Thoracic aorta (tissue), 2 donors: ENCODE measurements at regions not wholly inside any gene's neighbourhood (a gene's known extent, or its start where the extent isn't known, plus 50 kb on each side); places are given as distances from the start of the nearest gene placed in this dataset.

ENCODE experiments used
- ATAC-seq: fragments of 150-250 bp; one replicate; pipeline ENCODE4 v1.8.0; 2017; ENCODE audit warnings: low read depth; ENCODE audit not compliant: insufficient number of reproducible peaks, low FRiP score
- DNase-seq: peaks from one replicate; pipeline ENCODE4 v3.0.0-alpha.2; 2020; ENCODE audit warnings: low spot score
- H3K27ac ChIP-seq, 2 donors: fragments of 200-600 bp; sonication (generic); 1 replicate in 1 of 2; 2 replicates in 1 of 2; pipeline ENCODE4 v1.5.1; 2016; ENCODE audit warnings: mild to moderate bottlenecking in 2 of 2, moderate library complexity in 2 of 2
- H3K27me3 ChIP-seq: fragments of 200-600 bp; sonication (generic); replicated peaks from 2 replicates; pipeline ENCODE4 v1.6.0; 2016; ENCODE audit warnings: mild to moderate bottlenecking; ENCODE audit not compliant: insufficient read depth
- H3K36me3 ChIP-seq: fragments of 200-600 bp; sonication (generic); one replicate; pipeline ENCODE4 v1.5.1; 2016
- H3K4me1 ChIP-seq, 2 donors: fragments of 200-600 bp; sonication (generic); 1 replicate in 1 of 2; 2 replicates in 1 of 2; pipeline versions ENCODE4 v1.5.1 to v1.6.0; 2016; ENCODE audit warnings: low read depth in 2 of 2, mild to moderate bottlenecking in 1 of 2; ENCODE audit not compliant: control insufficient read depth in 1 of 2
- H3K4me3 ChIP-seq: fragments of 200-600 bp; sonication (generic); 2 replicates; pipeline ENCODE4 v1.5.1; 2016; ENCODE audit warnings: mild to moderate bottlenecking
- H3K9me3 ChIP-seq: fragments of 200-600 bp; sonication (generic); 2 replicates; pipeline ENCODE4 v1.5.1; 2016
- CTCF ChIP-seq: fragments of 200-600 bp; sonication (generic); IDR thresholded peaks from one replicate; pipeline ENCODE4 v1.5.1; 2019; ENCODE audit warnings: antibody characterized with exemption

- no peaks in the 10 kb centered on the region for H3K36me3 ChIP-seq
- DNase-seq (no peak), ATAC-seq (no peak)
- H3K4me1 ChIP-seq, result no peaks in the 10 kb centered on the region
- no peaks in the 10 kb centered on the region for H3K27me3 ChIP-seq
- no peak overlapping the region for H3K4me3 ChIP-seq
- TF ChIP-seq CTCF, result no peak
- no peaks in the 10 kb centered on the region for H3K9me3 ChIP-seq
- no peak overlapping the region for H3K27ac ChIP-seq
These were observed 235.0 kb upstream of the HNMT start for GRCh38 chr2:137729305-137729704.

GRCh38 chr2:137737559-137737958, 226.7 kb upstream of the HNMT start:
- Histone ChIP-seq H3K4me1 (no peaks in the 10 kb centered on the region), H3K4me3 (no peak overlapping the region), H3K27ac (no peak overlapping the region), H3K9me3 (no peaks in the 10 kb centered on the region), H3K36me3 (no peaks in the 10 kb centered on the region), H3K27me3 (no peaks in the 10 kb centered on the region)
- ATAC-seq (no peak), DNase-seq (no peak)
- no peak for TF ChIP-seq CTCF

- no peaks in the 10 kb centered on the region for H3K27me3 ChIP-seq
- no peak overlapping the region for H3K4me3 ChIP-seq
- ATAC-seq (no peak), DNase-seq (no peak)
- no peaks in the 10 kb centered on the region for H3K4me1 ChIP-seq
- H3K9me3 ChIP-seq, result no peaks in the 10 kb centered on the region
- no peak for TF ChIP-seq CTCF
- H3K27ac ChIP-seq, result no peak overlapping the region
- no peaks in the 10 kb centered on the region for H3K36me3 ChIP-seq
These were observed 222.4 kb upstream of the HNMT start for GRCh38 chr2:137741784-137742362.

- no peak overlapping the region for H3K4me3 ChIP-seq
- no peak overlapping the region for H3K27ac ChIP-seq
- no peaks in the 10 kb centered on the region for H3K27me3 ChIP-seq
- no peak for TF ChIP-seq CTCF
- no peaks in the 10 kb centered on the region for H3K9me3 ChIP-seq
- ATAC-seq (no peak), DNase-seq (no peak)
- H3K36me3 ChIP-seq, result no peaks in the 10 kb centered on the region
- no peaks in the 10 kb centered on the region for H3K4me1 ChIP-seq
These were observed 216.8 kb upstream of the HNMT start for GRCh38 chr2:137747509-137747908.

GRCh38 chr2:137748533-137748932, 215.7 kb upstream of the HNMT start:
- Histone ChIP-seq H3K36me3 (no peaks in the 10 kb centered on the region), H3K27ac (no peak overlapping the region), H3K4me3 (no peak overlapping the region), H3K9me3 (no peaks in the 10 kb centered on the region), H3K27me3 (no peaks in the 10 kb centered on the region), H3K4me1 (no peaks in the 10 kb centered on the region)
- ATAC-seq (no peak), DNase-seq (no peak)
- TF ChIP-seq CTCF, result no peak
